Thoracic aorta (tissue), 2 donors: ENCODE measurements at regions not wholly inside any gene's neighbourhood (a gene's known extent, or its start where the extent isn't known, plus 50 kb on each side); places are given as distances from the start of the nearest gene placed in this dataset.

ENCODE experiments used
- ATAC-seq: fragments of 150-250 bp; one replicate; pipeline ENCODE4 v1.8.0; 2017; ENCODE audit warnings: low read depth; ENCODE audit not compliant: insufficient number of reproducible peaks, low FRiP score
- DNase-seq: peaks from one replicate; pipeline ENCODE4 v3.0.0-alpha.2; 2020; ENCODE audit warnings: low spot score
- H3K27ac ChIP-seq, 2 donors: fragments of 200-600 bp; sonication (generic); 1 replicate in 1 of 2; 2 replicates in 1 of 2; pipeline ENCODE4 v1.5.1; 2016; ENCODE audit warnings: mild to moderate bottlenecking in 2 of 2, moderate library complexity in 2 of 2
- H3K27me3 ChIP-seq: fragments of 200-600 bp; sonication (generic); replicated peaks from 2 replicates; pipeline ENCODE4 v1.6.0; 2016; ENCODE audit warnings: mild to moderate bottlenecking; ENCODE audit not compliant: insufficient read depth
- H3K36me3 ChIP-seq: fragments of 200-600 bp; sonication (generic); one replicate; pipeline ENCODE4 v1.5.1; 2016
- H3K4me1 ChIP-seq, 2 donors: fragments of 200-600 bp; sonication (generic); 1 replicate in 1 of 2; 2 replicates in 1 of 2; pipeline versions ENCODE4 v1.5.1 to v1.6.0; 2016; ENCODE audit warnings: low read depth in 2 of 2, mild to moderate bottlenecking in 1 of 2; ENCODE audit not compliant: control insufficient read depth in 1 of 2
- H3K4me3 ChIP-seq: fragments of 200-600 bp; sonication (generic); 2 replicates; pipeline ENCODE4 v1.5.1; 2016; ENCODE audit warnings: mild to moderate bottlenecking
- H3K9me3 ChIP-seq: fragments of 200-600 bp; sonication (generic); 2 replicates; pipeline ENCODE4 v1.5.1; 2016
- CTCF ChIP-seq: fragments of 200-600 bp; sonication (generic); IDR thresholded peaks from one replicate; pipeline ENCODE4 v1.5.1; 2019; ENCODE audit warnings: antibody characterized with exemption

GRCh38 chr4:94006932-94007331 lies 178.4 kb downstream of the ATOH1 start:
- no peak overlapping the region for H3K27ac ChIP-seq
- no peak for TF ChIP-seq CTCF
- no peaks in the 10 kb centered on the region for H3K4me1 ChIP-seq
- no peaks in the 10 kb centered on the region for H3K36me3 ChIP-seq
- no peaks in the 10 kb centered on the region for H3K9me3 ChIP-seq
- DNase-seq = no peak
- H3K27me3 ChIP-seq = no peaks in the 10 kb centered on the region
- no peak for ATAC-seq
- H3K4me3 ChIP-seq = no peak overlapping the region

GRCh38 chr4:94011190-94011589 lies 182.6 kb downstream of the ATOH1 start:
- DNase-seq (no peak), ATAC-seq (no peak)
- no peaks in the 10 kb centered on the region for H3K4me1 ChIP-seq
- H3K36me3 ChIP-seq = no peaks in the 10 kb centered on the region
- H3K4me3 ChIP-seq = no peak overlapping the region
- no peaks in the 10 kb centered on the region for H3K27me3 ChIP-seq
- no peak for TF ChIP-seq CTCF
- H3K9me3 ChIP-seq = no peaks in the 10 kb centered on the region
- no peak overlapping the region for H3K27ac ChIP-seq

GRCh38 chr4:94014484-94015136 lies 186.1 kb downstream of the ATOH1 start:
- no peak for TF ChIP-seq CTCF
- Histone ChIP-seq H3K27me3 (no peaks in the 10 kb centered on the region), H3K4me3 (no peak overlapping the region), H3K36me3 (no peaks in the 10 kb centered on the region), H3K27ac (no peak overlapping the region), H3K9me3 (no peaks in the 10 kb centered on the region), H3K4me1 (no peaks in the 10 kb centered on the region)
- ATAC-seq (no peak), DNase-seq (no peak)

GRCh38 chr4:94015956-94016355 lies 187.4 kb downstream of the ATOH1 start:
- no peaks in the 10 kb centered on the region for H3K27me3 ChIP-seq
- DNase-seq (no peak), ATAC-seq (no peak)
- H3K4me3 ChIP-seq = no peak overlapping the region
- H3K36me3 ChIP-seq = no peaks in the 10 kb centered on the region
- H3K27ac ChIP-seq = no peak overlapping the region
- no peak for TF ChIP-seq CTCF
- H3K9me3 ChIP-seq = no peaks in the 10 kb centered on the region
- H3K4me1 ChIP-seq = no peaks in the 10 kb centered on the region

- ATAC-seq (no peak), DNase-seq (no peak)
- no peak overlapping the region for H3K27ac ChIP-seq
- H3K4me1 ChIP-seq = no peaks in the 10 kb centered on the region
- no peaks in the 10 kb centered on the region for H3K9me3 ChIP-seq
- no peaks in the 10 kb centered on the region for H3K27me3 ChIP-seq
- no peak for TF ChIP-seq CTCF
- no peaks in the 10 kb centered on the region for H3K36me3 ChIP-seq
- no peak overlapping the region for H3K4me3 ChIP-seq
Measured at GRCh38 chr4:94032754-94033153, 174.9 kb upstream of the SMARCAD1 start.
